Activated B cell treated with CpG ODN at 0.5 μM for 24 hours (primary cell): ENCODE measurements at regions not wholly inside any gene's neighbourhood (a gene's known extent, or its start where the extent isn't known, plus 50 kb on each side); places are given as distances from the start of the nearest gene placed in this dataset.

Source experiments
- ATAC-seq: fragments of 200-7000 bp; cut with Tn5 transposase; one replicate; pipeline ENCODE4 v1.10.0; 2021; ENCODE audit warnings: low read depth, mild to moderate bottlenecking, moderate library complexity
- CTCF ChIA-PET: fragments of 350-600 bp; sonication (Branson Sonifier 250); formaldehyde crosslinking; loops from one replicate; lab custom pipeline; 2021; ENCODE audit warnings: antibody characterized with exemption; lab: Charles Lee
- POLR2A ChIA-PET: fragments of 350-600 bp; sonication (Branson Sonifier 250); formaldehyde crosslinking; loops from one replicate; lab custom pipeline; 2021; ENCODE audit warnings: antibody characterized with exemption; lab: Charles Lee
- DNase-seq: peaks from one replicate; pipeline ENCODE4 v3.0.0; 2022
- H3K27ac Mint-ChIP-seq: one replicate; pipeline ENCODE4 v1.8.0; 2020; ENCODE audit warnings: mixed read lengths
- H3K27me3 Mint-ChIP-seq: one replicate; pipeline ENCODE4 v1.8.0; 2021; ENCODE audit warnings: mixed read lengths
- H3K36me3 Mint-ChIP-seq: one replicate; pipeline ENCODE4 v1.8.0; 2021; ENCODE audit warnings: low read depth, mixed read lengths
- H3K4me1 Mint-ChIP-seq: one replicate; pipeline ENCODE4 v1.8.0; 2021; ENCODE audit warnings: mixed read lengths
- H3K4me3 Mint-ChIP-seq: one replicate; pipeline ENCODE4 v1.8.0; 2020; ENCODE audit warnings: mild to moderate bottlenecking, mixed read lengths
- H3K9me3 Mint-ChIP-seq: one replicate; pipeline ENCODE4 v1.8.0; 2020; ENCODE audit warnings: mixed read lengths
- intact Hi-C: fragments of 100-400 bp; cut with micrococcal nuclease; formaldehyde crosslinking; loops from one replicate; pipeline ENCODE4 v1.15.1; 2024
- TF ChIP-seq, protein P1 (sequence below): fragments of 200-600 bp; IDR thresholded peaks from one replicate; pipeline ENCODE4 v1.8.0; 2022; ENCODE audit warnings: antibody characterized with exemption, mild to moderate bottlenecking

GRCh38 chr6:125552819-125553218, 196.6 kb upstream of the HEY2 start:
- ChIA-PET POLR2A (no interaction called here), CTCF (no interaction called here)
- intact Hi-C loops: no loop called here

GRCh38 chr6:125554456-125554855, 195.0 kb upstream of the HEY2 start:
- no peak overlapping the region for H3K4me3 Mint-ChIP-seq
- no peaks in the 10 kb centered on the region for H3K4me1 Mint-ChIP-seq
- DNase-seq (no peak), ATAC-seq (no peak)
- H3K36me3 Mint-ChIP-seq: no peaks in the 10 kb centered on the region
- intact Hi-C loops: no loop called here
- H3K9me3 Mint-ChIP-seq: no peaks in the 10 kb centered on the region
- POLR2A ChIA-PET: no interaction called here
- H3K27me3 Mint-ChIP-seq: peaks cover 17% of the 10 kb centered on the region
- TF ChIP-seq, protein P1, sequence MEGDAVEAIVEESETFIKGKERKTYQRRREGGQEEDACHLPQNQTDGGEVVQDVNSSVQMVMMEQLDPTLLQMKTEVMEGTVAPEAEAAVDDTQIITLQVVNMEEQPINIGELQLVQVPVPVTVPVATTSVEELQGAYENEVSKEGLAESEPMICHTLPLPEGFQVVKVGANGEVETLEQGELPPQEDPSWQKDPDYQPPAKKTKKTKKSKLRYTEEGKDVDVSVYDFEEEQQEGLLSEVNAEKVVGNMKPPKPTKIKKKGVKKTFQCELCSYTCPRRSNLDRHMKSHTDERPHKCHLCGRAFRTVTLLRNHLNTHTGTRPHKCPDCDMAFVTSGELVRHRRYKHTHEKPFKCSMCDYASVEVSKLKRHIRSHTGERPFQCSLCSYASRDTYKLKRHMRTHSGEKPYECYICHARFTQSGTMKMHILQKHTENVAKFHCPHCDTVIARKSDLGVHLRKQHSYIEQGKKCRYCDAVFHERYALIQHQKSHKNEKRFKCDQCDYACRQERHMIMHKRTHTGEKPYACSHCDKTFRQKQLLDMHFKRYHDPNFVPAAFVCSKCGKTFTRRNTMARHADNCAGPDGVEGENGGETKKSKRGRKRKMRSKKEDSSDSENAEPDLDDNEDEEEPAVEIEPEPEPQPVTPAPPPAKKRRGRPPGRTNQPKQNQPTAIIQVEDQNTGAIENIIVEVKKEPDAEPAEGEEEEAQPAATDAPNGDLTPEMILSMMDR: no peak
- H3K27ac Mint-ChIP-seq: no peak overlapping the region
- CTCF ChIA-PET: no interaction called here

More at GRCh38 chr6:125552819-125553218, 196.6 kb upstream of the HEY2 start:
- Mint-ChIP-seq H3K27ac (no peak overlapping the region), H3K4me3 (no peak overlapping the region), H3K27me3 (peaks cover 21% of the 10 kb centered on the region), H3K9me3 (no peaks in the 10 kb centered on the region), H3K36me3 (no peaks in the 10 kb centered on the region), H3K4me1 (no peaks in the 10 kb centered on the region)
- TF ChIP-seq, protein P1: no peak
- ATAC-seq: no peak
- DNase-seq: no peak

DNA sequence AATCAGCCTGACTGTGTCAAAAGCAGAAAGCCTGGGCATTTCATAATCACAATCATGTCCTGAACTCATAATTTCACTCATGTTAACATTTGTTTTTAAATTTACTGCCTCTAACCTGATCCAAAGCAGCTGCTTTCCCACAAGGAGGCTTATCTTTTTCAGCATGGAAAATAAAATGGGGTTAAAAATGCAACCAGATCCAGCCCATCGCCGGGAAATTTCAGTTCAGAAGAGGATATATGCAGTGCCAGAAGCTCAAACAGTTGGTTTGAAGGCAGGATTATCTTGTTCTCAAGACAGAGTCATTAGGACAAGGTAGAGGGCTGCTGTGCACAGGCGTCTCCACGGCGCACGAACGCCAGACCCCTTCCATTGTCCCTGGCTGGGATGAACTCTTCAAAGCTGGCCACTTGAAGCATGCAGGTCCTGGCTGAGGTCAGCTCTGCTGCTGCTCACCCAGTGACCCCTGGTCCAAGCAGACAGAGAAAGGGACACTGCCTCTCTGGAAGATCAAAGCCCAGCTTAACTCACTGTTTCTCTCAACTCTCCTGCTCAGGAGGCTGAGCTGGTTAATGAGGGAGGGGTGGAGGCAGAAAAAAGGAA, 191.1 kb upstream of the HEY2 start:
- POLR2A ChIA-PET: no interaction called here
- no peaks in the 10 kb centered on the region for H3K4me1 Mint-ChIP-seq
- no peak for DNase-seq
- TF ChIP-seq, protein P1: no peak
- H3K27me3 Mint-ChIP-seq: peaks cover 15% of the 10 kb centered on the region
- CTCF ChIA-PET: no interaction called here
- H3K9me3 Mint-ChIP-seq: no peaks in the 10 kb centered on the region
- no peak overlapping the region for H3K27ac Mint-ChIP-seq
- H3K36me3 Mint-ChIP-seq: no peaks in the 10 kb centered on the region
- intact Hi-C loops: no loop called here
- H3K4me3 Mint-ChIP-seq: no peak overlapping the region
- no peak for ATAC-seq

GRCh38 chr6:125558907-125559306, 190.5 kb upstream of the HEY2 start:
- Mint-ChIP-seq H3K9me3 (no peaks in the 10 kb centered on the region), H3K27ac (no peak overlapping the region), H3K36me3 (no peaks in the 10 kb centered on the region), H3K27me3 (peaks cover 21% of the 10 kb centered on the region), H3K4me3 (no peak overlapping the region), H3K4me1 (no peaks in the 10 kb centered on the region)
- DNase-seq: no peak
- intact Hi-C loops: no loop called here
- no peak for ATAC-seq
- TF ChIP-seq, protein P1: no peak
- CTCF ChIA-PET: no interaction called here
- POLR2A ChIA-PET: no interaction called here

GRCh38 chr6:125562156-125562555, 187.3 kb upstream of the HEY2 start:
- Mint-ChIP-seq H3K36me3 (no peaks in the 10 kb centered on the region), H3K27me3 (peaks cover 16% of the 10 kb centered on the region), H3K4me1 (no peaks in the 10 kb centered on the region), H3K27ac (no peak overlapping the region), H3K9me3 (no peaks in the 10 kb centered on the region), H3K4me3 (no peak overlapping the region)
- ChIA-PET CTCF (no interaction called here), POLR2A (no interaction called here)
- DNase-seq (no peak), ATAC-seq (no peak)
- intact Hi-C loops: no loop called here
- TF ChIP-seq, protein P1: no peak
